ENCODE measurements at regions not wholly inside any gene's neighbourhood (a gene's known extent, or its start where the extent isn't known, plus 50 kb on each side); places are given as distances from the start of the nearest gene placed in this dataset.

GRCh38 chr13:56906909-56907308, 233.8 kb upstream of the PRR20A start:
- no peak for DNase-seq

- no peak for DNase-seq
Observed at GRCh38 chr13:56907766-56908165, 233.0 kb upstream of the PRR20A start.

- no peak for DNase-seq
Observed at GRCh38 chr13:56909896-56910600, 230.7 kb upstream of the PRR20A start.

GRCh38 chr13:56917966-56918365, 222.8 kb upstream of the PRR20A start:
- no peak for DNase-seq

GRCh38 chr13:56923626-56924140, 217.0 kb upstream of the PRR20A start:
- no peak for DNase-seq

GRCh38 chr13:56924401-56924800, 216.3 kb upstream of the PRR20A start:
- DNase-seq: no peak

GRCh38 chr13:56932104-56932503, 208.6 kb upstream of the PRR20A start:
- DNase-seq: no peak

- no peak for DNase-seq
Observed at GRCh38 chr13:56953965-56954364, 186.8 kb upstream of the PRR20A start.

- DNase-seq: no peak
Observed at GRCh38 chr13:56975647-56976046, 165.1 kb upstream of the PRR20A start.

- DNase-seq: no peak
Observed at GRCh38 chr13:56980856-56981255, 159.9 kb upstream of the PRR20A start.

- DNase-seq: no peak
Observed at GRCh38 chr13:56986121-56986520, 154.6 kb upstream of the PRR20A start.

GRCh38 chr13:56988543-56988942, 152.2 kb upstream of the PRR20A start:
- DNase-seq: no peak

GRCh38 chr13:57003682-57004081, 137.0 kb upstream of the PRR20A start:
- no peak for DNase-seq

- no peak for DNase-seq
Observed at GRCh38 chr13:57017357-57017756, 123.4 kb upstream of the PRR20A start.

GRCh38 chr13:57018915-57019314, 121.8 kb upstream of the PRR20A start:
- no peak for DNase-seq

GRCh38 chr13:57030671-57031070, 110.0 kb upstream of the PRR20A start:
- no peak for DNase-seq

GRCh38 chr13:57036290-57036689, 104.4 kb upstream of the PRR20A start:
- no peak for DNase-seq

- no peak for DNase-seq
Observed at GRCh38 chr13:57044910-57045309, 95.8 kb upstream of the PRR20A start.

GRCh38 chr13:57045826-57046546, 94.7 kb upstream of the PRR20A start:
- DNase-seq: peak; percentile 26

GRCh38 chr13:57056601-57057180, 84.0 kb upstream of the PRR20A start:
- no peak for DNase-seq

GRCh38 chr13:57063007-57063406, 77.7 kb upstream of the PRR20A start:
- DNase-seq: no peak

GRCh38 chr13:57073983-57074382, 66.7 kb upstream of the PRR20A start:
- DNase-seq: no peak

- no peak for DNase-seq
Observed at GRCh38 chr13:57075588-57075987, 65.1 kb upstream of the PRR20A start.
